ENCODE measurements at regions not wholly inside any gene's neighbourhood (a gene's known extent, or its start where the extent isn't known, plus 50 kb on each side); places are given as distances from the start of the nearest gene placed in this dataset.
"Not testable (repeated sequence)": the region's sequence is repeated elsewhere in the genome, so short reads cannot be mapped to it uniquely, and the experiment has no call there.

DNA sequence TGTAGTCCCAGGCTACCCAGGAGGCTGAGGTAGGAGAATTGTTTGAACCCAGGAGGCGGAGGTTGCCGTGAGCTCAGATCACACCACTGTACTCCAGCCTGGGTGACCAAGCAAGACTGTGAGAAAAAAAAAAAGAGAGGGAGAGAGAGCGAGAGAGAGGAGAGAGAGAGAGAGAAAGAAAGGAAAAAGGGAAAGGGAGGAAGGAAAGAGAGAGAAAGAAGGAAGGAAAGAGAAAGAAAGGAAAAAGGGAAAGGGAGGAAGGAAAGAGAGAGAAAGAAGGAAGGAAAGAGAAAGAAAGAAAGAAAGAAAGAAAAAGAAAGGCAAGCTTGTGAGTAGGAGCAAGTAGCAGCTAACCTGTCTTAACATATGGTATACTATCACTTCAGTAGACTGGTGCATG lies 443.5 kb downstream of the ARL4A start:
- TF ChIP-seq EZH2 (IDR thresholded peaks at IDR 0.05); POLR2AphosphoS5 (IDR thresholded peaks at IDR 0.05; ENCODE audit: borderline replicate concordance, low read depth, low read length); FOXP2 (optimal IDR thresholded peaks at IDR 0.05; ENCODE audit: control extremely low read depth, extremely low read length, insufficient read depth): not testable (repeated sequence)
